ENCODE measurements at regions not wholly inside any gene's neighbourhood (a gene's known extent, or its start where the extent isn't known, plus 50 kb on each side); places are given as distances from the start of the nearest gene placed in this dataset.

DNA sequence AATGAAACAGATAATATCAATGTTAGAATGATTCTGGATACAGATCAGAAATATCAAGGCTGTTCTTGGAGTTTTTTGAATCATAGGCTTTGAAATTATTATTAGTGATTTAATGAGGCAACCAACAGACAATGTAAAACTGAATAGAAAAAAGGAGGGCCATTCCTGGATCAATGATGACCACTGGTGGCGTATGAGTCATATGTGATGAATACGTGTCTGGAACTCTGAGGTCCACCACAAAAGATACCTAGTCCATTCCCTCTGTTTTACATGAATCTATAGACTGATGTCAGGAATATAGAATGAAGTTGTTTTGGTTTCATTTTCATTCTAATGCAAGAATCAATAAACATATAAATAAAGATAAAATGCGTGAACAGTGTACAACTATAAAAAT lies 78.3 kb upstream of the RTL1 start:
- no peak for TF ChIP-seq FOXP2 (optimal IDR thresholded peaks at IDR 0.05; ENCODE audit: borderline replicate concordance, extremely low read depth, extremely low read length, insufficient read depth)
- TF ChIP-seq TAF1 (IDR thresholded peaks at IDR 0.05; ENCODE audit: borderline replicate concordance, insufficient read depth, low read length) = no peak
- no peak for TF ChIP-seq POLR2AphosphoS5 (IDR thresholded peaks at IDR 0.05; ENCODE audit: low read depth, low read length)
- TF ChIP-seq, protein P1, sequence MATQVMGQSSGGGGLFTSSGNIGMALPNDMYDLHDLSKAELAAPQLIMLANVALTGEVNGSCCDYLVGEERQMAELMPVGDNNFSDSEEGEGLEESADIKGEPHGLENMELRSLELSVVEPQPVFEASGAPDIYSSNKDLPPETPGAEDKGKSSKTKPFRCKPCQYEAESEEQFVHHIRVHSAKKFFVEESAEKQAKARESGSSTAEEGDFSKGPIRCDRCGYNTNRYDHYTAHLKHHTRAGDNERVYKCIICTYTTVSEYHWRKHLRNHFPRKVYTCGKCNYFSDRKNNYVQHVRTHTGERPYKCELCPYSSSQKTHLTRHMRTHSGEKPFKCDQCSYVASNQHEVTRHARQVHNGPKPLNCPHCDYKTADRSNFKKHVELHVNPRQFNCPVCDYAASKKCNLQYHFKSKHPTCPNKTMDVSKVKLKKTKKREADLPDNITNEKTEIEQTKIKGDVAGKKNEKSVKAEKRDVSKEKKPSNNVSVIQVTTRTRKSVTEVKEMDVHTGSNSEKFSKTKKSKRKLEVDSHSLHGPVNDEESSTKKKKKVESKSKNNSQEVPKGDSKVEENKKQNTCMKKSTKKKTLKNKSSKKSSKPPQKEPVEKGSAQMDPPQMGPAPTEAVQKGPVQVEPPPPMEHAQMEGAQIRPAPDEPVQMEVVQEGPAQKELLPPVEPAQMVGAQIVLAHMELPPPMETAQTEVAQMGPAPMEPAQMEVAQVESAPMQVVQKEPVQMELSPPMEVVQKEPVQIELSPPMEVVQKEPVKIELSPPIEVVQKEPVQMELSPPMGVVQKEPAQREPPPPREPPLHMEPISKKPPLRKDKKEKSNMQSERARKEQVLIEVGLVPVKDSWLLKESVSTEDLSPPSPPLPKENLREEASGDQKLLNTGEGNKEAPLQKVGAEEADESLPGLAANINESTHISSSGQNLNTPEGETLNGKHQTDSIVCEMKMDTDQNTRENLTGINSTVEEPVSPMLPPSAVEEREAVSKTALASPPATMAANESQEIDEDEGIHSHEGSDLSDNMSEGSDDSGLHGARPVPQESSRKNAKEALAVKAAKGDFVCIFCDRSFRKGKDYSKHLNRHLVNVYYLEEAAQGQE (IDR thresholded peaks at IDR 0.05; ENCODE audit: insufficient read depth in 1 of 2, low read depth in 2 of 2, low read length in 2 of 2) = no peak
- no peak for TF ChIP-seq SIN3A (IDR thresholded peaks at IDR 0.05; ENCODE audit: borderline replicate concordance, insufficient read depth, low read length)

DNA sequence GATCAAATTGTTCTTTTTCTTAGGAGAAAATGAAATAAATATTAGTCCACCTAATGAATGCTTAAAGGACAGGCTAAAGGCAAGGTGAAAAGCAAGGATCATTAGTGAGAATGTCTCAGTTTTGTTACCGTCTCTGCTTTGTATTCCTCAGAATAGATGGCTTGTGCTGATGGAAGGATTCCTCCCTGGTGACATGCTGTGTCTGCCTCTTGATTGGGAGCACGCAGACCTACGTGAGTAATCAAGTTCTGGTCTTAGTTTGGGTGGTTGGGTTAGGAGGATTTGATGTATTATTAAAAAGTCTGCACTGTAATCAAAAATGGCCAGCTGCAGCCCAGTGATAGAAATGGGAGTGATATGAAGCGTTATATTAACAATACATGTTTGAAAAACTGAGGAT lies 78.8 kb upstream of the RTL1 start:
- TF ChIP-seq, protein P1 (IDR thresholded peaks at IDR 0.05; ENCODE audit: insufficient read depth in 1 of 2, low read depth in 2 of 2, low read length in 2 of 2) = no peak
- TF ChIP-seq FOXP2 (optimal IDR thresholded peaks at IDR 0.05; ENCODE audit: borderline replicate concordance, extremely low read depth, extremely low read length, insufficient read depth) = no peak
- no peak for TF ChIP-seq SIN3A (IDR thresholded peaks at IDR 0.05; ENCODE audit: borderline replicate concordance, insufficient read depth, low read length)
- no peak for TF ChIP-seq POLR2AphosphoS5 (IDR thresholded peaks at IDR 0.05; ENCODE audit: low read depth, low read length)
- TF ChIP-seq TAF1 (IDR thresholded peaks at IDR 0.05; ENCODE audit: borderline replicate concordance, insufficient read depth, low read length) = no peak

GRCh38 chr14:100982762-100983161 lies 79.2 kb upstream of the RTL1 start:
- no peak for TF ChIP-seq TAF1 (IDR thresholded peaks at IDR 0.05; ENCODE audit: borderline replicate concordance, insufficient read depth, low read length)
- TF ChIP-seq POLR2AphosphoS5 (IDR thresholded peaks at IDR 0.05; ENCODE audit: low read depth, low read length) = no peak
- TF ChIP-seq, protein P1 (IDR thresholded peaks at IDR 0.05; ENCODE audit: insufficient read depth in 1 of 2, low read depth in 2 of 2, low read length in 2 of 2) = no peak
- TF ChIP-seq FOXP2 (optimal IDR thresholded peaks at IDR 0.05; ENCODE audit: borderline replicate concordance, extremely low read depth, extremely low read length, insufficient read depth) = no peak
- no peak for TF ChIP-seq SIN3A (IDR thresholded peaks at IDR 0.05; ENCODE audit: borderline replicate concordance, insufficient read depth, low read length)

- TF ChIP-seq, protein P1 (IDR thresholded peaks at IDR 0.05; ENCODE audit: insufficient read depth in 1 of 2, low read depth in 2 of 2, low read length in 2 of 2) = no peak
These were observed 80.2 kb upstream of the RTL1 start for GRCh38 chr14:100983710-100984109.

- TF ChIP-seq POLR2AphosphoS5 (IDR thresholded peaks at IDR 0.05; ENCODE audit: low read depth, low read length) (no peak), SIN3A (IDR thresholded peaks at IDR 0.05; ENCODE audit: borderline replicate concordance, insufficient read depth, low read length) (no peak), FOXP2 (optimal IDR thresholded peaks at IDR 0.05; ENCODE audit: borderline replicate concordance, extremely low read depth, extremely low read length, insufficient read depth) (no peak), TAF1 (IDR thresholded peaks at IDR 0.05; ENCODE audit: borderline replicate concordance, insufficient read depth, low read length) (no peak)
- TF ChIP-seq, protein P1 (IDR thresholded peaks at IDR 0.05; ENCODE audit: insufficient read depth in 1 of 2, low read depth in 2 of 2, low read length in 2 of 2) = no peak
These were observed 84.5 kb upstream of the RTL1 start for GRCh38 chr14:100988011-100988410.

Measured in PFSK-1 (cell line).